DMS153 (cell line): ENCODE measurements at regions not wholly inside any gene's neighbourhood (a gene's known extent, or its start where the extent isn't known, plus 50 kb on each side); places are given as distances from the start of the nearest gene placed in this dataset.

Source experiments
- DNase-seq: peaks from one replicate; lab custom pipeline; 2025; lab: John Stamatoyannopoulos, UW

DNA sequence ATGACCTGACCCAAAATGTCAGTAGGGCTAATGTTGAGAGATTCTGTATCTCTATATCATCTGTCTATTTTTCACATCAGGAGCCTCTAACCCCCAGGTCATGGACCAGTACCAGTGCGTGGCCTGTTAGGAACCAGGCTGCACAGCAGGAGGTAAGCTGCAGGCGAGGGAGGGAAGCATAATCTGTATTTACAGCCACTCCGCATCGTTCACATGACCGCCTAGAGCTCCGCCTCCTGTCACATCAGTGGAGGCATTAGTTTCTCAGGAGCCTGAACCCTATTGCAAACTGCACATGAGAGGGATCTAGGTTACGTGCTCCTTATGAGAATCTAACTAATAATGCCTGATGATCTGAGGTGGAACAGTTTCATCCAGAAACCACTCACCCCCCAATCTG, 180.6 kb downstream of the RDH14 start:
- DNase-seq = no peak

DNA sequence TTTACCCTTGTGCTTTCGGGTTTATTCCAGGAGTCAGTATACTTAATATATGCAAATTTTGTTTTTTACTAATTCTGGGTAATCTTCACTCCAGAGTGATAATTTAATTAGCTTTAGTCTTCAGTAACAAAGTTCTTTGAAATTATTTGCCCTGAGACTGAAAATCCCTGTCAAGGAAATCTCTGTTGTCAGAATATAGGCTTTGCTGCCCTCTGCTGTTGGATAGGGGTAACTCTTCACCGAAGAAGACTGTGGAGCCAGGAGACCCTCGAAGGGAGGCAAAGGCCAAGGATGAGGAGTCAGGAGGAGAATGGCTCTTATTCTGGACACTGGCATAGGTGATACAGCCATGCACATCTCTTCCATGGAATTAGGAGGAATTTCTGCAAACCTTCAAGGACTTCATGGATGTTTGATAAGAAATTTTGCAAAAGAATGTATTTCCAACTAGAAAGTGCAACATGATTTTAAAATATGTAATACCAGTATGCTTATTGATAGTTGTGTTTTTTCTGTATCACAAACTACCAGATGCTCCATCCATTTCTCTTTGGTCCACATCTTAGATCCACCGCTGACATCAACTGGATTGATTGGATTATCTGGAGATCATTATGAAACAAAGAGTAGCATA, 182.3 kb downstream of the RDH14 start:
- peak; percentile 13 for DNase-seq

DNA sequence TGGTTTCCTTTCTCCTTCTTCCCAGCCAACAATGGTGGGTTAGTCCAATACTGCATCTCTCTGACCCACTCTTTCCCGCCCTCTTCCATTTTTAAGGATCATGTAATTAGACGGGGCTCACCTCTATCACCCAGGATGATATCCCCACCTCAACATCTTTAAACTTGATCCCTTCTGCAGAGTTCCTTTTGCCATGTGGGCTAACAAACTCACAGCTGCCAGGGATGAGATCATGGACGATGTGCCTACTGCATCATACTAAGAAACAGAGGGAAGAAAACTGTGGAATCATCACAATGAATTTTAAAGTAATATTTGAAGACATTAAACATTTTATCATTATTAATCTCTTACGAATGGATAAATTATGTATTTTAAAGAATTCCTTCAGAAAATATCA, 183.5 kb downstream of the RDH14 start:
- no peak for DNase-seq

DNA sequence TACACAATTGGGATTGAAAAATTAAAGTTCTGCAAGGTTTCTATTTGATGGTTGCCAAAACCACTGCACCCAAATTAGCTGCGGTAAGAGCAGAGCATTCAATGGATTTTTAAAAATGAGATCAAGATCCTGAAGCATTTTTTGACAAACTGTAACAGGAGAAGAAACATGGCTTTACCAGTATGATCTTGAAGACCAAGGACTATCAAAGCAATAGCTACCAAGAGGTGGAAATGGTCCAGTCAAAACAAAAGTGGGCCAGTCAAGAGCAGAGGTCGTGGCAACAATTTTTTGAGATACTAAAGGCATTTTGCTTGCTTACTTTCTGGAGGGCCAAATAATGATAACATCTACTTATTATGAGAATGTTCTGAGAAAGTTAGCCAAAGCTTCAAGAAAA, 186.8 kb downstream of the RDH14 start:
- no peak for DNase-seq

DNA sequence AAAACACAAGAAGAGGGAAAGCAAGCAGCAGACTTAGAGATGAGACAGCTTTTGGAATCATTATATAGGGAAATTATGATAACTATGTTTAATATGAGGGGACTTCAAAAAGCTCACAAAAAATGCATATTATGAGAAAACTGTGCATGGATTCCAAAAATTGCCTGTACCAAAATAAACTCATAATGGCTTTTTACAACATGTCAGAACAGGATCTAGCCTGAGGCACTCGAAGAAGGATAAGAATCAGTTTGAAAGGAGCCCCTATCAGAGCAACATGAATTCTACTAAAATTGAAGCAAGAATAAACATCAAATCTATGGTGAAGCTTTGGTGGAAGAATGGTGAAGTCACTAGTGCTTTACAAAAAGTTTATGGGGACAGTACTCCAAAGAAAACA, 187.4 kb downstream of the RDH14 start:
- no peak for DNase-seq

DNA sequence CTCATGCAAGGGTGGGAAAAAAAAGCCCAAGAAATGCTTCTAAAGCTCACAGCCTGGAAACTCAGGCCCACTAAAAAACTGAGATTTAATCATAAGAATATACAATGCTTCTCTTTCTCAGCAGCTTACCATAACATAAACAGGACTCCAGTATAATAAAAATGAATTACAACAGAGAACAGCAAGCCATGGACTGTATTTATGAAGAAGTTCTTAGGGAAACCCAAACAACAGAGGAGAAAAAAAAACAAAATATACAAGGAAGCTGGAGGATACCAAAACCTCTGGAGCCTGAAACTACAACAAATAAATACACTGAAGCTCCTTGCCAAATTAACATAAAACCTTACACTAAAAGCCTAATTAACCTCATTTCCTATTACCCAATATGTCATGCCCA, 187.8 kb downstream of the RDH14 start:
- DNase-seq = no peak

DNA sequence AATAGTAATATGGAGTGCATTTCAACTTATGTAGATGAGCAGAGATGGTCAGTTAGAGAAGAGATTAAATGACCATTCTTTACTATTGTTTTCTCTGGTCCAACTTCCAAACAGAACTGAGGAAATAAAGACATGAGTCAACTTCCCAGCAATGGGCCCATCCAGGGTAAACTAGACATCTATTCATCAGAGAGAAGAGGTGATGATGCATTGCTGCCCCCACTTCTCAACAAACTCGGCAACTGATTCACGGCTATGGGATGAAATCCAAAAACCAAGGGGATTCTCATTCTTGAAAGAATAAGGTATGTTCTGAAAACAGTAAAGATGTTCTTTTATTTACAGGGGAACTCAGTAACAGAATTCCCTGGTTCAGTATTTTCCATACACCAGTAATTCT, 190.7 kb downstream of the RDH14 start:
- no peak for DNase-seq

DNA sequence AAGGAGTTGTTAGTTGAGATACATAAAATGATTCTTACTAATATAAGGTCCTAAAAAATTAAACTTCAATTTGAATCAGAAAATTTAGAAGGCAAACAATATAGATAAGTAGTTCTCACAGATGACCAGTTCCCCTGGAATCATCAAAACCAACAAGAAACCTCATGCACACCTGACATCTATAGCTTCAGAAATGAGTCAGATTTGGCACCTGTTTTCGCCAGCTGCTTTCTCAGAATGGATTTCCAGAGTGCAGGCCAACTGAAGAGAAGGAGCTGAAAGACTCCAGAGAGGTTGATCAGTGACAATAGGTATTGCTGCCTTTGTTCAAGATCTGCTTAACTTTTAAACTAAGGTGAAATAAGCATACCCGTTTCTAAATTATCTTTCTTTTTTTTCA, 192.4 kb downstream of the RDH14 start:
- DNase-seq = no peak

DNA sequence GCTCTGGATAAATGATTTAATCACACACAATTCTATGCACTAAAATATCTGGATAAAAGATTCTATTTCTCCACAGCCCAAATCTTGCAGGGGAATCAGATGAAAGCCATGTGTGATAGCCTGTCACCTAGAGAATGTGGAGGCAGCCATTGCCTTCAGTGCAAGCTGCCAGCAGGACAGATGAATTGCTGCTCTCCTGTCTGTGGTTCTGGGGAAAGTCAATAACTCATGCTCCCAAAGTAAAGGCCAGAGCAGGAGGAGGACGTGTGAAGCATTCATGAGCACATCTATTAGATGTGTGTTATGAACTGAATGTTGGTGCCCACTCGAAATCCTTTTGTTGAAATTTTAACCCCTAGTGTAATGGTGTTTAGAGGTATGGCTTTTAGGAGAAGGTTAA, 195.1 kb downstream of the RDH14 start:
- no peak for DNase-seq

DNA sequence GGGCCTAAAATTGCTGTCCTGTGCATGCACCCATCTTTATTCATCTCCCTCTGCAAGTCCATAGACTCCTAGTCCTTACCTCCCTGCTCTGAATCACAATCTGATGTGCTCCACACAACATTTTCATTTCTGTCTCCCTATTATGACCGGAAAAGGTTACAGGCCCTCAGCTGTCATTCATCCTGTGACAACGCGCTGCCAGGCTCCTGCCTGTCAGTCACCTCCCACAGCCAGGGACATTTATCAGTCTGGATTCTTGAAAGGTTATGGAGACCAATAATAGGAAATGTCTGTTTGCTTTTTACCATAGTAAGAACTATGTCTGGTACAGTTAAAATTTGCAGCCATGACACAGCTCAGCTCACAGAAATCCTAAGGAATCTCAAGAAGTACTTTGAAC, 197.1 kb downstream of the RDH14 start:
- no peak for DNase-seq

DNA sequence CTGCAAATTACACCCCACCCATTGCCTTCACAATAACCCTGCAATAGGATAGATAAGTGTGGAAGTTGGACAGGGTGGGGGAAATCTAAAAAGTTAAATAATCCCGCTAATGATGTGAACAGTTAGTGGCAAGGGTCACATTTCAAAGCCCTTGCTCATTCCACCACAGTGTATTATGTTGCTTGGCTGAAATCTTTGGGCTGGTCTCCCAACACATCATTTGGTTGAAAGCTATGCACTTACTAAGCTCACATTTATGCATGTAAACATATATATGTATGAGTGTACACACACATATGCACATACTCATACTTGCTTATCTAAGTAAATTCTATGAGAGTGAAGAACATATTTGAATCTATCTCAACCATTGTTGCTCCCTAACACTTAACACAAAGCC, 197.8 kb downstream of the RDH14 start:
- no peak for DNase-seq

DNA sequence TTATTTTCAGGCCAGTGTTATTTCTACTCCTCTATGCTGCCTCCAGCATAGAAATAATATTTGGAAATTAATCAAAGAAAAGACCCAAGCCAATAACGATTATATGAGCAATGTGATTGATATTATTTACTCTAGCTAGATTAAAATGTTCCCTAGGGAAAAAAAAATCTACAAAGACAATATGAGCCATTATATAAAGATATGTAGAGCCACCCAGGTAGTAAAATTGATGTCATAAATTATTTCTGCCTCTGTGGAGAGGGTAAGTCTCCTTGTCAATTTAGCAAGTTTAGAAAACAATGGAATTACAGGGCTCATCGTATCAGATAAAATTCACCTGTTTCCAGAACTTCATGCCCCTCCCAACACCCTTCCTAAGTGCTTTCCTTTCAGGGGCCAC, 202.9 kb downstream of the RDH14 start:
- DNase-seq = no peak

DNA sequence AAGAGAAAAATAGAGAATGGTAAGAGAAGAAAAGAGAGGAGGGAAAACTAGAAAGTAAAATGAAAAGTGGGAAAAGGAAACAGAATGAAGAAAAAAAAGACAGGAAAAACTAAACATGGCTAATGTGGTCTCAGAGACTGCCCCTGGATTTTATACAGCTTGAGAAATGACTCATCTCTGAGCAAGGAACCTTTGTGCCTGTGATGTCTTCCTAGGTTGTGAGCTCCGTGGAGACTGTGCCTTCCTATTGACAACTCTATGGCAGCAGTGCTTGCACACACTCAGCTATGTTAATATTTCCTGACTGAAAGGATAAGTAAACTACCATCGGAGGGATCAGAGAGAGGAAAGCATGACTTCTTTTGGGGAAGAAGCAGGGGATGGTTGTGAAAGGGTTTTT, 203.8 kb downstream of the RDH14 start:
- DNase-seq = no peak

DNA sequence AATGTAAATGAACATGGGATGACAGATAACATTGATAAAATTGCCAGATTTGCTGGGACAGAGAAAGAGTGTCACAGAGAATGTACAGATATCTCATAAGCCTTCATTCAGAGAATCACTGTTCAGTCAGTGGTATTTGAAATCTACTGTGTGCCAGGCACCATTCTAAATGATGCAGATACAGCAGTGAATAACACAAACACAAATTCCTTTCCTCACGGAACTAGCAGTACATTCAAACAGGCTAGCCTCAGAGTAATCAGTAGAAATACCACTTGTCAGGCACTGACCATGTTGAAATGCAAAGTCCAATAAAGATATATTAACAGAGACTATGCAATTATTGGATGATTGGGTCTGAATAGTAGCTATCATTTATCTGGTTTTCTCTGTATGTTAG, 211.0 kb downstream of the RDH14 start:
- no peak for DNase-seq

DNA sequence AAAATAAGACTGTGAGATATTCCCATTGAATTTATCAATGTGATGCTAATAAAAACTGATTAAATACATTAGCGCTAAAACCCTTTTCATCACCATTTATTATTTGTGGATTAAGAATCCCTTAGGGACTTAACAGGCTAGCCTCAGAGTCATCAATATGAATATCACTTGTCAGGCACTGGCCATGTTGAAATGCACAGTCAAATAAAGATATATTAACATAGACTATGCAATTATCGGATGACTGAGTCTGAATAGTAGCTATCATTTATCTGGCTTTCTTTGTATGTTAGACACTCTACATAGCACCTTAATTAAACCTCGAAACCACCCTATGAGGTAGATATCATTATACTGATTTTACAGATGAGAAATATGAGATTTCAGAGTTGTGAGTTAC, 213.6 kb downstream of the RDH14 start:
- no peak for DNase-seq

DNA sequence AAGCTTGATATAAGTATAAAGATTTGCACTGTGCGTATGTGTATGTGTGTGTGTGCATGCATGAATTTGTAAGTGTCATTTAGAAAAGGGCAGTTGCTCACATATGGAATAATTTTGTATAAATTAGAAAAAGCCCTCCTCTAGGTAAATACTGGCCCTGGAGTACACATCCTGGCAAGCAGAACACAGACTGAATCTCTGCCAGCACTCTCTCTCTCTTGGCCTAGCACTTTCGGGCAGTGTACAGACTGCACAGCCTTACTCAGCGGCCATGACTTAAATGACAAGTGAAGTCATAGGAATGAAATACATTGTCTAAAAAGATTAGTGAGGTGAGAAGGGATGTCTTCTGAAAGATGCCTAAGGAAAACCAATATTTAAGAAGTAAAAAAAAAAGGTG, 214.1 kb downstream of the RDH14 start:
- no peak for DNase-seq

DNA sequence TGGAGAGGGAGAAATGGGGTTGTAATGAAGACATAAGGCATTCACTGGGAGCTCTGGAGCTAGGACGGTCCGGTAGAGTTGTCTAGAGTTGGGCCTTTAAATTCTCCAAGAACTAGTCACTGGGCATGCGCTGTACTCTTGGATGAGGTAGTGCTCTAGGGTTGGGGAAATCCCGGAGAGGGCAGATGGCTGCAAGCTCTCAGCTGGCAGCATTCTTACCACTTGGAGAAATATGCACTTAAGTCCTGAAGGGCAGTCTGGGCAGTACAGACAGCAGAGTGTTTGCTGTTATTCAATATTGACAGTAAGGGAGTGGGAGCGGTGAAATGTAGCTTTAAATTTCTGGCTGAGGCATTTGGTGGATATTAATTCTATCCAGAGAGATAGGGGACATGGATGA, 214.6 kb downstream of the RDH14 start:
- no peak for DNase-seq

DNA sequence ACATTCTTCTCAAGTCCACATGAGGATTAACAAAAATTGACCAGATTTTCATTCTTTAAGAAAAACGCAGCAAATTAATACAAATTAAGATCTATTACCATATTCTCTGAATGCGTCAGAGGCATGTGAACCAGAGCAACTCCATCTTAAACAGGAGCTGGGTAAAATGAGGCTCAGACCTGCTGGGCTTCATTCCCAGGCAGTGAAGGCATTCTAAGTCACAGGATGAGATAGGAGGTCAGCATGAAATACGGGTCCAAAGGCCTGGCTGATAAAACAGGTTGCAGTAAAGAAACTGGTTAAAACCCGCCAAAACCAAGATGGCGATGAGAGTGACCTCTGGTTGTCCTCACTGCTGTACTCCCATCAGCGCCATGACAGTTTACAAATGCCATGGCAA, 217.6 kb downstream of the RDH14 start:
- no peak for DNase-seq

DNA sequence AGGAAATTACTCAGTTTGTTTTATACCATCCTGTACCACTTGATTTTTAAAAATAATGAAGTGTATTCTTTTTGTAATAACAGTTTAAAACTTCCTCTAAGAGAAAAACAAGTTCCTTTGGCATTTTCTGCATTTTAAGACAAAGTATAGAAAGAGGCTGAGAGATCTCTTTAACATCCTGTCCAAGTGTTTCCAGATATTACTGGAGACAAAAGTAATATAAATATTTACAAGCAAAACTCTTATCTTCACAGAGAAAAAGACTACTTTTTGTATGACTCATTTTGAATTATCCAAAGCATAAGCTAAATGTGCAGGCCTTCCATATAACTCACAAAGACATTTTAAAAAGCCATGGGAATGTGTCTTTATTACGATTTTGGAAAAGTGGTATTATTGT, 221.1 kb downstream of the RDH14 start:
- DNase-seq = no peak

DNA sequence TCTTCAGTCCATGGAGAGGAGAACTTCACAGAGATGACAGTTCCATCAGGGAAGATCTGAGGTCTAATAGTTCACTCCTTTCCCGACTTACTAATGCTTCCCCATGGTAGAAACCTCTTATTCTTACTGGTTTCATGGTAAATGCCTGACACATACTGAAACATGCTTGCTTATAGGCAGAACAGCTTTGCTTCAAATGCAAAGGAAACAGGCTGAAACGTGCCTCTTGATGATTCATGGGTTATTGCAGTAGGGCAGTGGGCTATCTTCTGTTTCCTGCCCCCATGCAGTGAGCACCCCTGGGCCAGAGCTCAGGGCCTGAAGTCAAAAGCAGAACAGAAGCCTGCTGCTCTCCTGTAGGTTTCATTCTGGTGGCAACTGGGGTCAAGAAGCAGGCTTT, 223.5 kb downstream of the RDH14 start:
- DNase-seq = no peak

DNA sequence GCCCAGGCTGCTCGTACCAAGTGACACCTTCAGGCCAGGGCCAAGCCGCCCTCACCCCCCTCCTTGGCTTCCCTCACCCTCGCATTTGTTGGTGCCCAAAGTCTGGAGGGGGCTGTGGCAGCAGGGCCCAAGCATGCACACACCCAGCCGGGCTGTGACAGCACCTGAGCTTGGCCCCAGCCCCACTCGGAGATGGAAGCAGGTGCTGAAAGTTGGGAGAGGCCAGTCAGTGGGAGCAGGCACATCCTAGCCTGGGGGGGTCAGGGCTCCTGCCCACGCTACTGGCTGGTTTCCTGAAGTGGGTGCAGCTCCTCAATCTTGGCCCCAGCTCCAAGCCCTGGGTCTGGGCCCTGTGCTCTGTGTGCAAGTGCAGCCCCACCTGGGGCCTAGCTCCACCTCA, 228.0 kb downstream of the RDH14 start:
- no peak for DNase-seq

DNA sequence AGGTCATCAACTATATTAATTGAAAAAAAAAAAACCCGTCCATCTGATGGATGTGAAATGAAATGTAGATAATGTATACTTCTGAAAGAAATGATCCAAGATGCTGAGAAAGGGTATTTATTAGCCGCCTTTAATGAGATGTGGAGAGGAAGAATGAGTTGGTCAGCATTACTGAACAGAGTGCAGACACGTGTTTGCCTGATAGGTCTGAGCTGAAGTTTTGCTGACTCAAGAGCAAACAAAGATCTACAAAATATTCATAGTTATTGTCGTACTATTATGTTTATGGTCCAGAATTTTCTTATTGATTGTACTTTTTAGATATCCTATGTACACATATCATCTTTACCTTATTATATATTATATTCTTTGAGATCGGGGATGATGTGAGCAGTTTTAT, 235.3 kb downstream of the RDH14 start:
- no peak for DNase-seq

DNA sequence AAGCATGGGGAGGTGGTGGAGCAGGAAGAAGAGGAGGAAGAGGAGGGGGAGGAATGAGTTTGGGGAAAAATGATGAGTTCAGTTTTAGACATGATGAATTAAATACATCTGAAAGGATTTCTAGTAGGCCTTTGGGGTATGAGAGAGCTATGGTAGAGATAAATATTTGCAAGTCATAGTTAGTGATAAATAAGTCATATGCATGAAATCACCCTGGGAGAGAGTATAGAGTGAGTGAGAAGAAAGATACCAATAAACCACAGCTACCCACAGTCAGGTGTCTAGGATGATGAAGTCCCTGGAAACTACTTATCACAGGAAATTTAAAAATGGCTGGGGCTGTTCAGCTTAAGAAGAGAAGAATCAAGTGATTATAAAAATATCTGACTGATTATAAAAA, 240.5 kb downstream of the RDH14 start:
- no peak for DNase-seq

DNA sequence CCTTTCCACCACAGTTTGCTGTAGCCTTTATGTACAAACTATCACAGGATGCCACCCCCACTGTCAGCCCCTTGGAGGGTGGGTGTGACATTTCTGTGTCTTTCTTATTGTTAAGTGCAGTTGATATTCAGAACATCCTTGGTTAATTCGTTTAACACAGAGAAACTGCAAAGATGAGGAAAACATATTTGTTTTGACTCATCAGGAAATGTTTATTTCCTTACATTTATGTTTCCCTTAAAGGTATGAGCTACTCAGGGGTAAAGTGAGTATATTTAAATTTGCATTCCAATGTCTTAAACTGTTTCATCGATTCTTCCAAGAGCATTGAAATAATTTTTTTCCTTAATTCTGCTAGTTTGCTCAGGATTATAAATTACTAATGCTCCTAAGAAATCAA, 243.4 kb downstream of the RDH14 start:
- no peak for DNase-seq

DNA sequence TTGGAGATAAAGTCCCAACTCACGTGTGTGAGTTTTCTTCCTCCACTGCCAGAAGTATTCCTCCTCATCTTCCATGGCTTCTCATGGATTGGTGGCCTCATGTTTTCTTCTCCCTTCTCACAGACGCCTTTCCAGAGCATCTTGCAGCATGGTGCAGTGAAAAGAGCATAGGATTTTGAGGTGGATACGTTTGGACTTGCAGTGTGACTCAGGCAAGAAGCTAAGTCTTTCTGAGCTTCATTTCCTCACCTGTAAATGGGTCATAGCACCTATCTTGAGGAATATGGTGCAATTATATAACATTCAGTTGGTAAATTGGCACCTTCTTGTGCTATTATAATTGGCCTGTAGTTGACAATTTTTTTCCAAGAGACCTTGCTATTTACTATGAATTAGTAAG, 247.6 kb downstream of the RDH14 start:
- no peak for DNase-seq
